Esophagus muscularis mucosa (tissue), 4 donors: ENCODE measurements at regions not wholly inside any gene's neighbourhood (a gene's known extent, or its start where the extent isn't known, plus 50 kb on each side); places are given as distances from the start of the nearest gene placed in this dataset.

Experiments
- DNase-seq: peaks from one replicate; pipeline ENCODE4 v3.0.0-alpha.2; 2017; ENCODE audit errors: extremely low spot score
- H3K27ac ChIP-seq, 4 donors: fragments of 200-600 bp; sonication (generic); replicated peaks in 1 of 4; 1 replicate in 3 of 4; 2 replicates in 1 of 4; pipeline ENCODE4 v1.5.1; 2016 to 2019; ENCODE audit warnings: mild to moderate bottlenecking in 1 of 4
- H3K27me3 ChIP-seq, 4 donors: fragments of 200-600 bp; sonication (generic); one replicate each; pipeline versions ENCODE4 v1.5.1 to v1.6.0; 2016 to 2019
- H3K36me3 ChIP-seq, 4 donors: fragments of 200-600 bp; sonication (generic); one replicate each; pipeline ENCODE4 v1.5.1; 2016 to 2019
- H3K4me1 ChIP-seq, 4 donors: fragments of 200-600 bp; sonication (generic); one replicate each; pipeline ENCODE4 v1.5.1; 2016 to 2019
- H3K4me3 ChIP-seq, 4 donors: fragments of 200-600 bp; sonication (generic); 1 replicate in 2 of 4; 2 replicates in 2 of 4; pipeline ENCODE4 v1.5.1; 2016 to 2019; ENCODE audit warnings: mild to moderate bottlenecking in 4 of 4, moderate library complexity in 1 of 4
- H3K9me3 ChIP-seq, 4 donors: fragments of 200-600 bp; sonication (generic); 1 replicate in 3 of 4; 2 replicates in 1 of 4; pipeline ENCODE4 v1.5.1; 2016 to 2019
- CTCF ChIP-seq, 3 experiments: fragments of 200-600 bp in 2 of 3; fragments of 450-650 bp in 1 of 3; sonication (generic) in 2 of 3; IDR thresholded peaks; one replicate each; pipeline ENCODE4 v1.5.1; 2017 to 2019; ENCODE audit warnings: antibody characterized with exemption in 3 of 3, mild to moderate bottlenecking in 2 of 3, moderate library complexity in 1 of 3
- EP300 ChIP-seq: sonication (generic); formaldehyde crosslinking; IDR thresholded peaks from one replicate; pipeline ENCODE4 v1.6.1; 2017; ENCODE audit warnings: antibody characterized with exemption
- POLR2A ChIP-seq: fragments of 450-650 bp; IDR thresholded peaks from one replicate; pipeline ENCODE4 v1.6.1; 2017; ENCODE audit warnings: antibody characterized with exemption, moderate library complexity, mild to moderate bottlenecking, low read depth
- POLR2AphosphoS5 ChIP-seq, 2 donors: sonication (generic); formaldehyde crosslinking; IDR thresholded peaks; one replicate each; pipeline ENCODE4 v1.6.1; 2017; ENCODE audit warnings: antibody characterized with exemption in 2 of 2
- whole genome bisulfite sequencing: methylation state at CpG from one replicate; pipeline ENCODE4 v1.1.5; 2018; 5-methylcytosine and 5-hydroxymethylcytosine counted together
- intact Hi-C: fragments of 100-400 bp; cut with DNase I; formaldehyde crosslinking; loops from one replicate; pipeline ENCODE4 v1.15.1; 2023

- H3K4me1 ChIP-seq, result no peaks in the 10 kb centered on the region
- 81% methylated on average over 3 of the region's 3 CpGs for WGBS
- intact Hi-C loops, result loop anchor here (2.0 to 5.0 kb wide), 2 partner anchors 52 to 452 kb away; no protein-coding TSS in a partner anchor
- H3K4me3 ChIP-seq, result no peak overlapping the region
- H3K27me3 ChIP-seq, result no peaks in the 10 kb centered on the region
- H3K27ac ChIP-seq, result no peak overlapping the region
- no peaks in the 10 kb centered on the region for H3K9me3 ChIP-seq
- no peak for TF ChIP-seq EP300
- peak; percentile 83 to 93 (median 87) for TF ChIP-seq CTCF (IDR thresholded peaks at IDR 0.05)
- TF ChIP-seq POLR2A, result no peak
- H3K36me3 ChIP-seq, result no peaks in the 10 kb centered on the region
- no peak for DNase-seq
These were observed 255.7 kb downstream of the MBNL1 start for GRCh38 chr3:152524198-152525140.

GRCh38 chr3:152531717-152532116 is 263.0 kb downstream of the MBNL1 start:
- DNase-seq, result no peak
- TF ChIP-seq EP300 (no peak), POLR2A (no peak), CTCF (IDR thresholded peaks at IDR 0.05) (no peak), POLR2AphosphoS5 (IDR thresholded peaks at IDR 0.05) (no peak)
- Histone ChIP-seq H3K9me3 (peaks cover 0 to 7% (median 2%) of the 10 kb centered on the region in 4 donors), H3K36me3 (no peaks in the 10 kb centered on the region), H3K27ac (no peak overlapping the region), H3K27me3 (no peaks in the 10 kb centered on the region), H3K4me3 (no peak overlapping the region), H3K4me1 (no peaks in the 10 kb centered on the region)
- intact Hi-C loops, result no loop called here

- H3K4me3 ChIP-seq, result no peak overlapping the region
- H3K27ac ChIP-seq, result no peak overlapping the region
- peaks cover 0 to 4% (median 2%) of the 10 kb centered on the region in 4 donors for H3K9me3 ChIP-seq
- no peaks in the 10 kb centered on the region for H3K4me1 ChIP-seq
- TF ChIP-seq POLR2AphosphoS5 (IDR thresholded peaks at IDR 0.05) (no peak), CTCF (IDR thresholded peaks at IDR 0.05) (no peak), EP300 (no peak), POLR2A (no peak)
- intact Hi-C loops, result no loop called here
- no peaks in the 10 kb centered on the region for H3K36me3 ChIP-seq
- 100% methylated on average over 1 of the region's 1 CpG for WGBS
- DNase-seq, result no peak
- no peaks in the 10 kb centered on the region for H3K27me3 ChIP-seq
These were observed 269.8 kb downstream of the MBNL1 start for GRCh38 chr3:152538518-152538917.

- 95% methylated on average over 2 of the region's 2 CpGs for WGBS
- no peaks in the 10 kb centered on the region for H3K4me1 ChIP-seq
- no peak overlapping the region for H3K27ac ChIP-seq
- H3K9me3 ChIP-seq, result peaks cover 0 to 4% (median 2%) of the 10 kb centered on the region in 4 donors
- intact Hi-C loops, result no loop called here
- no peak for DNase-seq
- no peaks in the 10 kb centered on the region for H3K27me3 ChIP-seq
- H3K36me3 ChIP-seq, result no peaks in the 10 kb centered on the region
- no peak for TF ChIP-seq EP300
- no peak overlapping the region for H3K4me3 ChIP-seq
These were observed 270.5 kb downstream of the MBNL1 start for GRCh38 chr3:152539191-152539764.

GRCh38 chr3:152540120-152540519 is 271.4 kb downstream of the MBNL1 start:
- H3K27ac ChIP-seq, result no peak overlapping the region
- H3K36me3 ChIP-seq, result no peaks in the 10 kb centered on the region
- TF ChIP-seq CTCF (IDR thresholded peaks at IDR 0.05), result no peak
- TF ChIP-seq EP300, result no peak
- TF ChIP-seq POLR2A, result no peak
- TF ChIP-seq POLR2AphosphoS5 (IDR thresholded peaks at IDR 0.05), result no peak
- DNase-seq, result no peak
- no peaks in the 10 kb centered on the region for H3K27me3 ChIP-seq
- H3K9me3 ChIP-seq, result peaks cover 0 to 4% (median 0%) of the 10 kb centered on the region in 4 donors
- intact Hi-C loops, result no loop called here
- no peak overlapping the region for H3K4me3 ChIP-seq
- H3K4me1 ChIP-seq, result no peaks in the 10 kb centered on the region
